PC-9 (cell line): ENCODE measurements at regions not wholly inside any gene's neighbourhood (a gene's known extent, or its start where the extent isn't known, plus 50 kb on each side); places are given as distances from the start of the nearest gene placed in this dataset.

Experiments
- CTCF ChIP-seq: fragments of 200-600 bp; sonication (generic); conservative IDR thresholded peaks from 2 replicates; pipeline ENCODE4 v1.6.1; 2017; ENCODE audit warnings: mixed run types, antibody characterized with exemption, mild to moderate bottlenecking, moderate library complexity
- EZH2 ChIP-seq: fragments of 200-600 bp; sonication (generic); IDR thresholded peaks from 2 replicates; pipeline ENCODE4 v1.8.0; 2017; ENCODE audit warnings: antibody characterized with exemption, low read depth

GRCh38 chr12:107443320-107444090, 242.1 kb upstream of the PWP1 start:
- TF ChIP-seq CTCF (no peak), EZH2 (no peak)
